Testis (tissue), 2 donors: ENCODE measurements at regions not wholly inside any gene's neighbourhood (a gene's known extent, or its start where the extent isn't known, plus 50 kb on each side); places are given as distances from the start of the nearest gene placed in this dataset.
A peak's percentile ranks its signal among the peaks of the same experiment; 100 is the strongest.

ENCODE experiments used
- POLR2A ChIP-seq: fragments of 450-650 bp; IDR thresholded peaks from one replicate; pipeline ENCODE4 v1.6.1; 2017; ENCODE audit warnings: antibody characterized with exemption, mild to moderate bottlenecking, moderate library complexity
- TF ChIP-seq, protein P1 (sequence below), 3 experiments: fragments of 450-650 bp in 2 of 3; fragments of 200-600 bp in 1 of 3; sonication (generic) in 1 of 3; IDR thresholded peaks; one replicate each; pipeline ENCODE4 v1.5.1; 2016 to 2019; ENCODE audit warnings: antibody characterized with exemption in 3 of 3, mild to moderate bottlenecking in 2 of 3, moderate library complexity in 1 of 3

DNA sequence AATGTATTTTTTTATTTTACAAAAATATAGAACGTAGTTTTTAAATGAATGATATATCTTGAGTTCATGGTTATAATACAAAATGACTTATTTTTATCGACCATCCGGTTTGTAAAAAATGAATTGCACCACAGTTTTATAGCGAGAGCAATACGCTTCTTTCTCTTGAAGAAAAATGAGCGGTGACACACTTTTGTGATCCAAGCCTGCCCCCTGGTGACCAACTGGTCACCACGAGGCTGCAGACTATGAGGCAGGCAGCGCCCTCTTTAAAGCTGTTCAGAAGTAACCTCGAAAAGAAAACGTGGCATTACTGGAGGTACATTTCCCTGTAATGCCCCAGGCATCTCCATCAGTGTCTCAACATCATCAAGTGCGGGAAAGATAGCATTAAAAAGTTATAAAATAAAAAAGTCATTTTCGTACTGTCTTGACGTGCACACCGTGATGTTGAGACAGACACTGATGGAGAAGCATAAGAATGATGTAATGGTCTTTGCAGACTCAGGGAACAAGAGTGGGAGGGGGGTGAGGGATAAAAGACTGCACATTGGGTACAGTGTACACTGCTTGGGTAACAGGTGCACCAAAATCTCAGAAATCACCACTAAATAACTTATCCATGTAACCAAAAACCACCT is 734.2 kb upstream of the ADAMTS5 start:
- TF ChIP-seq, protein P1, sequence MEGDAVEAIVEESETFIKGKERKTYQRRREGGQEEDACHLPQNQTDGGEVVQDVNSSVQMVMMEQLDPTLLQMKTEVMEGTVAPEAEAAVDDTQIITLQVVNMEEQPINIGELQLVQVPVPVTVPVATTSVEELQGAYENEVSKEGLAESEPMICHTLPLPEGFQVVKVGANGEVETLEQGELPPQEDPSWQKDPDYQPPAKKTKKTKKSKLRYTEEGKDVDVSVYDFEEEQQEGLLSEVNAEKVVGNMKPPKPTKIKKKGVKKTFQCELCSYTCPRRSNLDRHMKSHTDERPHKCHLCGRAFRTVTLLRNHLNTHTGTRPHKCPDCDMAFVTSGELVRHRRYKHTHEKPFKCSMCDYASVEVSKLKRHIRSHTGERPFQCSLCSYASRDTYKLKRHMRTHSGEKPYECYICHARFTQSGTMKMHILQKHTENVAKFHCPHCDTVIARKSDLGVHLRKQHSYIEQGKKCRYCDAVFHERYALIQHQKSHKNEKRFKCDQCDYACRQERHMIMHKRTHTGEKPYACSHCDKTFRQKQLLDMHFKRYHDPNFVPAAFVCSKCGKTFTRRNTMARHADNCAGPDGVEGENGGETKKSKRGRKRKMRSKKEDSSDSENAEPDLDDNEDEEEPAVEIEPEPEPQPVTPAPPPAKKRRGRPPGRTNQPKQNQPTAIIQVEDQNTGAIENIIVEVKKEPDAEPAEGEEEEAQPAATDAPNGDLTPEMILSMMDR (IDR thresholded peaks at IDR 0.05), result peak; percentile 81 to 85 (median 83)
- TF ChIP-seq POLR2A, result no peak
